GM12892 (cell line): ENCODE measurements at regions not wholly inside any gene's neighbourhood (a gene's known extent, or its start where the extent isn't known, plus 50 kb on each side); places are given as distances from the start of the nearest gene placed in this dataset.
"Not testable (repeated sequence)": the region's sequence is repeated elsewhere in the genome, so short reads cannot be mapped to it uniquely, and the experiment has no call there.

Source experiments
- DNase-seq: peaks from one replicate; pipeline ENCODE4 v3.0.0; 2011; ENCODE audit not compliant: insufficient read length
- FAIRE-seq: peaks from 2 replicates; lab custom pipeline; 2011; peaks lifted over from hg19 to GRCh38; lab: Jason Lieb, UNC
- POLR2A ChIP-seq: IDR thresholded peaks from 2 replicates; pipeline ENCODE4 v1.6.1; 2011; ENCODE audit warnings: low read depth, low read length, control low read depth
- POLR2AphosphoS5 ChIP-seq: IDR thresholded peaks from 2 replicates; pipeline ENCODE4 v1.6.1; 2011; ENCODE audit warnings: low read depth, low read length, control low read depth
- TAF1 ChIP-seq: IDR thresholded peaks from 2 replicates; pipeline ENCODE4 v1.6.1; 2011; ENCODE audit warnings: low read depth, mild to moderate bottlenecking, control low read depth, low read length, borderline replicate concordance

DNA sequence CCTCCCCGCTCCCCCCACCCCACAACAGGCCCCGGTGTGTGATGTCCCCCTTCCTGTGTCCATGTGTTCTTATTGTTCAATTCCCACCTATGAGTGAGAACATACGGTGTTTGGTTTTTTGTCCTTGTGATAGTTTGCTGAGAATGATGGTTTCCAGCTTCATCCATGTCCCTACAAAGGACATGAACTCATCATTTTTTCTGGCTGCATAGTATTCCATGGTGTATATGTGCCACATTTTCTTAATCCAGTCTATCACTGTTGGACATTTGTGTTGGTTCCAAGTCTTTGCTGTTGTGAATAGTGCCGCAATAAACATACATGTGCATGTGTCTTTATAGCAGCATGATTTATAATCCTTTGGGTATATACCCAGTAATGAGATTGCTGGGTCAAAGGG lies 104.3 kb downstream of the MTPN start:
- FAIRE-seq, DNase-seq: not testable (repeated sequence)

DNA sequence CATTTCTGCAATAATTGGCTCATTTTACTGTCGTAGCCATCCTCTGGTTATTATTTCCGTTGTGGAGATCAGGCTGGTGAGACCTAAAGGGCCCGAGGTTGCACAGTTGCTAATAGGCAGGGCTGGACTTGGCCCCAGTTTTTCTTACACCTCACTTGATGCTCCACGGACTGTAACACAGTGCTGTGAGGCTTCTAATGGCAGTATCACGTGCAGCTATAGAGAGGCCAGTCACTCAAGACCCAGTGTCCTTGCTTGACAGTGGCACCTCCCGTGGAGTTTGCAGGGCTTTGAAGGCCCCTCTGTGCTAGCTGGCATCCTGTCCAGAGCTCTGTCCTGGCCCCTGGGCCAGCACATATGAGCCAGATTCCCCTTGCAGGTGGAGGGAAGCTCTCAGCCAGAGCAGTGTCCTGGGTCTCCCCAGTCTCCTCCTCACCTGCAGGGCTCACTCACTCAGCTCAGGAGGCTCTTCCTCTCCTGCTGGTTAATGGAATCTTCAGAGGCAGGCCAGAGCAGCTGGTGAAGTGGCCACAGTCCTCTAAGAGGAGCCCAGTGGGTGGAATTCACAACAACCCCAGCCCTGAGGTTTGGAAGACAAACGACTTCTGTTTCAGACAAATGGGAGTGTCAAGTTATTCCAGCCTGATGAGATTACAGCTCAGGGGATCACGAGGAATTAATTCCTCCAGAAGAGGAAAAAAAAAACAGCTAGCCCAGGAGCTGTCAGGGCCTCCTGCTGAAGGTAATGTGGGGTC lies 114.2 kb upstream of the FAM180A start:
- TF ChIP-seq POLR2AphosphoS5 = no peak
- FAIRE-seq = no peak
- no peak for DNase-seq

GRCh38 chr7:135859538-135859937 lies 110.9 kb upstream of the FAM180A start:
- TF ChIP-seq TAF1 (no peak), POLR2A (no peak), POLR2AphosphoS5 (no peak)
- FAIRE-seq (no peak), DNase-seq (no peak)

DNA sequence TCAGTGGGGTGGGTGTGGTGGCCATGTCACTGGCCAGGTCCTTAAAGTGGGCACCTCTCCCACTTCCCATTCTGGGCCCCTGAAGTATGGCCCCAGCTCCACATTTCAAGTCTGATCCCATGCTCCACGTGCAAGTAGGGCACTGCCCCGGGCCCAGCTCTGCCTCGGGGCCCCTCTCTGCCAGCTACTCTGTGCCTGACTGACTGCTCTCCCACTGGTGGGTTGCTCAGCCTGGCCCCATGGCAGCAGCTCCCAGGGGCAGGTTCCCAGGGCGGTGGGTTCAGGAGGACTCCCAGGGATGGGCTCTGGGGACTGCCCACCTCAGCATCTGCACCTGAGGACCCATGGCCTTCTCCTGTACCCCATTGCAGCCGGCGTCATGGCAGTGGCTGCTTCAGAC lies 110.2 kb upstream of the FAM180A start:
- TF ChIP-seq POLR2AphosphoS5 (no peak), POLR2A (no peak), TAF1 (no peak)
- FAIRE-seq = no peak
- DNase-seq = no peak

- TF ChIP-seq TAF1 = no peak
- no peak for DNase-seq
- FAIRE-seq = no peak
Observed at GRCh38 chr7:135858379-135858778, 109.8 kb upstream of the FAM180A start.

GRCh38 chr7:135857519-135858274 lies 109.1 kb upstream of the FAM180A start:
- FAIRE-seq (no peak), DNase-seq (no peak)

GRCh38 chr7:135856356-135857144 lies 107.9 kb upstream of the FAM180A start:
- no peak for DNase-seq
- FAIRE-seq = no peak
- TF ChIP-seq POLR2AphosphoS5 (no peak), POLR2A (no peak), TAF1 (no peak)

More at GRCh38 chr7:135857519-135858274, 109.1 kb upstream of the FAM180A start:
- TF ChIP-seq POLR2AphosphoS5 (no peak), TAF1 (no peak), POLR2A (no peak)

- FAIRE-seq (no peak), DNase-seq (no peak)
- no peak for TF ChIP-seq POLR2A
- no peak for TF ChIP-seq TAF1
- no peak for TF ChIP-seq POLR2AphosphoS5
Observed at GRCh38 chr7:135855846-135856245, 107.2 kb upstream of the FAM180A start.

- FAIRE-seq (no peak), DNase-seq (no peak)
- TF ChIP-seq POLR2A (no peak), POLR2AphosphoS5 (no peak), TAF1 (no peak)
Observed at GRCh38 chr7:135853499-135853898, 104.9 kb upstream of the FAM180A start.

DNA sequence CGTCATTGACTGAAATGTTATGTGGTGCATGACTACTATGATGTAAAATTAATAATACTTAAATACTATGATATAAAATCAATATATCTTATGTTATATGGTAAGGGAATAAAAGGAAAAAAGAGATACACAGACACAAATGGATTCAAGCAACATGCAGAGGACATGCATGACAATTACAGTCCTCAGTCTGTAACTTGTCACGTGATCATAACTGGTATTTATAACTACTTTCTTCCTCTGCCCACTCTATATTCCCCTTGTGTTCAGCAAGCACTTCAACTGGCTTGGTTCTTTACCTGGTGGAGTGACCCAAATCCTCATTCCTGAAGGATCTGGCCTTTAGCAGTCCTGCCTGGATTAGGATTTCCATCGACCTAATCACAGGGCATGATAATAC lies 104.4 kb upstream of the FAM180A start:
- TF ChIP-seq TAF1 (no peak), POLR2A (no peak), POLR2AphosphoS5 (no peak)
- FAIRE-seq = no peak

DNA sequence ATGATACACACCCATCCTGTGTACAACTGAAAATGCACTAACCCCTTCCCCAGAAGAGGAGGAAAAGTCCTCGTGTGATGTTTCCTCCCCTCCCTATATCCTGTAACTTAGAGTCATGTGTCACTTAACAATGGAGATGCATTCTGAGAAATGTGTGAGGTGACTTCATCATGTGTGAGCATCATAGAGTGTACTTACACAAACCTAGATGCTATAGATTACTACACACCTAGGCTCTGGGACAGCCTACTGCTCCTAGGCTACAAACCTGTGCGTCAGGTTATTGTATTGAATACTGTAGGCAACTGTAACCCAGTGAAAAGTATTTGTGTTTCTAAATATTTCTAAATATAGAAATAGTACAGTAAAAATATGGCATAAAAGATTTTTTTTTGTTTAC lies 98.6 kb upstream of the FAM180A start:
- no peak for DNase-seq
- no peak for FAIRE-seq
- TF ChIP-seq TAF1 (no peak), POLR2A (no peak), POLR2AphosphoS5 (no peak)

More for the DNA sequence above, 104.4 kb upstream of the FAM180A start:
- DNase-seq = no peak

DNA sequence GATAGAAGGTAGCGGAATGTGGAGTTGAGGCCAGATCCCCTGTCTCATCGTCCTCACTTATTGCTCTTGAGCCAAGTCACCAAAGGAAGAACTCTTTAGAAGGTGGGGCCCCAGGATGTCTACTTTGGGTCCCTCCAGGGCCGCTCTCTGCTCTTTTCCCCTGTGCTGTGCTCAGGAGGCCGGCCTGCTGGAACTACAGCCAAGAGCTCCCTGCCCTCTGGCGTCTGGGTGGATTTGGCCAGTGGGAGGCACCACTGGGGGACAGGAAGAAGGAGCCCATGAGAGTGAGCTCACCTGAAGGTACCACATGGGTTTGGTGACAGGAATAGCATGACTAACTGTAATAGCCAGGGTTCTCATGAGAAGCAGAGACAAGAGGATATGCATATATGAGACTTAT lies 97.7 kb upstream of the FAM180A start:
- TF ChIP-seq POLR2AphosphoS5 = no peak
- no peak for TF ChIP-seq TAF1
- TF ChIP-seq POLR2A = no peak
- DNase-seq (no peak), FAIRE-seq (no peak)
